Common myeloid progenitor, CD34-positive (primary cell): ENCODE measurements at regions not wholly inside any gene's neighbourhood (a gene's known extent, or its start where the extent isn't known, plus 50 kb on each side); places are given as distances from the start of the nearest gene placed in this dataset.
A peak's percentile ranks its signal among the peaks of the same experiment; 100 is the strongest.

ENCODE experiments used
- CTCF ChIA-PET: fragments of 350-600 bp; sonication (Branson Sonifier 250); formaldehyde crosslinking; loops from one replicate; lab custom pipeline; 2021; ENCODE audit warnings: antibody characterized with exemption; lab: Charles Lee
- POLR2A ChIA-PET: fragments of 350-600 bp; sonication (Branson Sonifier 250); formaldehyde crosslinking; loops from one replicate; lab custom pipeline; 2021; ENCODE audit warnings: antibody characterized with exemption; lab: Charles Lee
- DNase-seq, 3 donors: peaks; one replicate each; pipeline versions ENCODE4 v3.0.0 to v3.0.0-alpha.2; 2013
- H3K27ac ChIP-seq, 2 experiments: 1 replicate in 1 of 2; 2 replicates in 1 of 2; pipeline ENCODE4 v1.7.0; 2013; ENCODE audit warnings: inconsistent platforms in 2 of 2, low read length in 2 of 2, mild to moderate bottlenecking in 2 of 2, low read depth in 1 of 2, moderate library complexity in 1 of 2; ENCODE audit not compliant: severe bottlenecking in 2 of 2, insufficient read depth in 1 of 2, poor library complexity in 1 of 2
- H3K27me3 ChIP-seq, 5 experiments: replicated peaks in 2 of 5; 1 replicate in 3 of 5; 2 replicates in 2 of 5; pipeline versions ENCODE4 v1.6.1 to v1.7.0; 2013; ENCODE audit warnings: low read length in 4 of 5, mild to moderate bottlenecking in 2 of 5, moderate library complexity in 2 of 5, inconsistent platforms in 1 of 5; ENCODE audit not compliant: insufficient read depth in 5 of 5, control insufficient read depth in 4 of 5
- H3K36me3 ChIP-seq, 4 experiments: 1 replicate in 2 of 4; 2 replicates in 2 of 4; pipeline versions ENCODE4 v1.6.1 to v1.7.0; 2013; ENCODE audit warnings: low read length in 3 of 4, control low read depth in 1 of 4, mild to moderate bottlenecking in 1 of 4; ENCODE audit not compliant: control insufficient read depth in 4 of 4, insufficient read depth in 4 of 4
- H3K4me1 ChIP-seq, 4 experiments: 1 replicate in 3 of 4; 2 replicates in 1 of 4; pipeline versions ENCODE4 v1.6.1 to v1.7.1; 2013; ENCODE audit warnings: low read length in 3 of 4, mild to moderate bottlenecking in 3 of 4, control low read depth in 1 of 4, inconsistent platforms in 1 of 4, moderate library complexity in 1 of 4; ENCODE audit not compliant: control insufficient read depth in 4 of 4, insufficient read depth in 4 of 4; ENCODE audit errors: control extremely low read depth in 1 of 4
- H3K4me3 ChIP-seq, 7 experiments: 1 replicate in 4 of 7; 2 replicates in 3 of 7; pipeline versions ENCODE4 v1.5.1 to v1.7.0; 2013; ENCODE audit warnings: mild to moderate bottlenecking in 7 of 7, low read length in 6 of 7, moderate library complexity in 6 of 7, inconsistent platforms in 2 of 7, low read depth in 2 of 7, control low read depth in 1 of 7; ENCODE audit not compliant: insufficient read depth in 4 of 7, control insufficient read depth in 1 of 7; ENCODE audit errors: extremely low read depth in 1 of 7
- H3K9me3 ChIP-seq, 5 experiments: 1 replicate in 4 of 5; 2 replicates in 1 of 5; pipeline versions ENCODE4 v1.6.1 to v1.7.1; 2013; ENCODE audit warnings: low read length in 4 of 5, mild to moderate bottlenecking in 2 of 5, inconsistent platforms in 1 of 5, low read depth in 1 of 5, moderate library complexity in 1 of 5; ENCODE audit not compliant: control insufficient read depth in 4 of 5, insufficient read depth in 2 of 5; ENCODE audit errors: control extremely low read depth in 1 of 5
- WGBS: methylation state at CpG from one replicate; pipeline ENCODE4 v1.1.5; 2013; ENCODE audit not compliant: insufficient coverage; 5-methylcytosine and 5-hydroxymethylcytosine counted together

DNA sequence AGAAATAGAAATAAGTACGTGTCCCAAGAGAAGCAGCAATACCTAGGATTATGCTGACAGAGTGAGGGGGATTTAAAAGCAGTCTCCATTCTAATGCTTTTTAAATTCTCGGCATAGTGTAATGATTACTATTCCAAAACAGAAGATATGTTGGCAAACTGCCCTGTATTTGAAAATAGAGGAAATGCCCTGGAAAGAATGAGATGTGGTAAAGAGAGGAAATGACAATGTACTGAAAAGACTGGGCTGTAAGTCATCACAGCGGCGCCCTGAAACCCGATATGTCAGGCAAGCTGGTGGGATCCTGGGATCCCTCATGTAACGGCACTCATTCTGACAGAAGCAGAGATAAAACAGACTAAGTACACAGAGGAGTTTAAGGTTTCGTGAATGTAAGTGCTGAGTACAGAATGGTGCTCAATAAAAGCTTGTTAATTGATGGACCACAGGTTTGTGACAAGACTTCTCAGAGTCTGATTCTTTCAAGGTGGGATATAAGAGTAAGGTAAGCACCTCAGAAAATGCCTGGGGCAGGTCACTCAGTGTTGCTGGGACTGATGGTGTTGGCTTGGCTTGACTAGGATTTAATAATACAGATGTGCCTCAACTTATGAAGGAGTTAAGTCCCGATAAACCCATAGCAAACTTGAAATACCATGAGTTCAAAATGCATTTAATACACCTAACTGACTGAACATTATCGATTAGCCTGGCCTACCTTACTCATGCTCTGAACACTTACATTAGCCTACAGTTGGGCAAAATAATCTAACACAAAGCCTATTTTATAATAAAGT, 91.4 kb downstream of the NFKBIZ start:
- Histone ChIP-seq H3K9me3 (no peaks in the 10 kb centered on the region), H3K27ac (peak overlapping the region in 1 of 2 experiments; percentile 19), H3K4me3 (peak overlapping the region in 4 of 7 experiments; percentile 43 to 66 (median 45)), H3K4me1 (peaks cover 45 to 65% (median 63%) of the 10 kb centered on the region in 4 experiments), H3K36me3 (no peaks in the 10 kb centered on the region), H3K27me3 (no peaks in the 10 kb centered on the region)
- ChIA-PET POLR2A (interaction anchor here (1.5 kb wide), 1 partner anchor 92 kb away, joined by 4 read pairs; the partner anchor contains the start of gene NFKBIZ), CTCF (no interaction called here)
- 3% methylated on average over 6 of the region's 9 CpGs for WGBS
- peak; percentile 85 to 92 (median 89) for DNase-seq

DNA sequence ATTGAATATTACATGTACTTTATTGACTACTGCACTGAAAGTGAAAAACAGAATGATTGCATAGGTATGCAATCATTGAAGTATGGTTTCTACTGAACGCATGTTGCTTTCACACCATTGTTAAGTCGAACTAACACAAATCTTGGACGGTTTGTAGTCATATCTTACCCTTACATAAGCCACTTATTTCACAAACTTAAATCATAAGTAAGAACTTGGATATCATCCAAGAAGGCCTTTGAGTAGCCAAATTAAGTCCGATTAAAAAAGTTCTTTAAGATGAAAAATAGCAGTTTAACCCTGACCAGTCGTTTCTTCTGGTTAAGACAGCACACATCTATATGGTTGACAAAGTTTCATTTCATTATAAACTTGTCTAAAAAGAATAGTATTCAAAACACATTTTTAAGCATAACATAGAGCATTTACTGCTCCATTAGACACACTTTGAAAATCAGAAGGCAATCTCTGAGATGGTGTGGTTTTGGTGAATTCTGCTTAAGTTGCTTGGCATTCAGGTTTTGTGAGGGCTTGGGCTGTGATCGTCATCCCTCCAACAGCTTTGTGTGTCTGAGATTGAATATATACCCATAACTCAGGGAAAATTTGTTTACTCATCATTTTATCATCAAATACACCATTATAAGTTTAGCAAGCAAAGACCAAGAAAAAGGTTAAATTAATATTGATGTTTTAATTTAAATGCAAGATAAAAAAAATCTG, 92.2 kb downstream of the NFKBIZ start:
- DNase-seq = peak in 1 of 3 donors; percentile 20
- ChIA-PET CTCF (no interaction called here), POLR2A (interaction anchor here (1.5 kb wide), 1 partner anchor 92 kb away, joined by 4 read pairs; the partner anchor contains the start of gene NFKBIZ)
- Histone ChIP-seq H3K9me3 (no peaks in the 10 kb centered on the region), H3K27me3 (no peaks in the 10 kb centered on the region), H3K4me3 (no peak overlapping the region), H3K36me3 (no peaks in the 10 kb centered on the region), H3K4me1 (peaks cover 42 to 59% (median 59%) of the 10 kb centered on the region in 4 experiments), H3K27ac (no peak overlapping the region)
- 51% methylated on average over 2 of the region's 6 CpGs for WGBS

DNA sequence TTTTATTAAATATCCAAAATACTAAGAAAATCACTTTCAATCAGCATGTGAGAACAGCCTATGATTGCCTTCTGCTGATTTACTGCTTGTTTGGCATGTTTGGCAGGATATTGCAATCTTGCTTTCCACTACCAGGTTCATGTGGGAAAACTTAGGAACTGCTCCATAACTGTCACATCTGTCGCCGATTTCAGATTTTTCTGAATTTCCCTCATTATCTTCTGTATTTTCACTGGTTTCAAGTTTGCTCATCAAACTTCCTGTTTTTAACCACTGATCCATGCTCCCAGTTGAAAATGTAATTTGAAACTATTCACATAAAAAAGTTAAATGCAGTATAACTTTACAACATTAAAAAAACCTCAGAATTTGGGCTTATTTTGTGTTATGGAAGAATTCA, 93.0 kb downstream of the NFKBIZ start:
- ChIA-PET CTCF (no interaction called here), POLR2A (no interaction called here)
- peak in 2 of 3 donors; percentile 53 to 62 for DNase-seq
- Histone ChIP-seq H3K9me3 (no peaks in the 10 kb centered on the region), H3K36me3 (no peaks in the 10 kb centered on the region), H3K27me3 (no peaks in the 10 kb centered on the region), H3K4me1 (peaks cover 37 to 52% (median 51%) of the 10 kb centered on the region in 4 experiments), H3K4me3 (peak overlapping the region in 1 of 7 experiments; percentile 38), H3K27ac (no peak overlapping the region)
- WGBS = 0% methylated on average over 2 of the region's 2 CpGs

DNA sequence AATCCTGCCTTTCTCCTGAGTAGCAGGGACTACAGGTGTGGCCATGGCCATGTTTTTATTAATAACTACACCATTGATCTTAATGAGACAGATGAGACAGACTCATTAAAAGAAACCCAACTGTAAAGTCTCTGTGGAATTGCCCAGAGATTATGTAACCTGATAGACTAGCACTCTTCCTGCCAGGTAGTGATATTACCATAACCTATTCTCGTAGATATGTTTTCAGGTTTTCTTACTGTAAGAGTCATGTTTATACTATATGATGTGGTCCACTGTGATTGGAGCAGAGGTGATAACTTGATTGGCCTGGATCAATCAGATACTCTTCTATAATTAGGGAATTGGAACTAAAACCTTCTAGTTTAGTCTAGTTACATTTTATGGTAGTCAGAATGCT, 93.7 kb downstream of the NFKBIZ start:
- Histone ChIP-seq H3K4me3 (no peak overlapping the region), H3K9me3 (no peaks in the 10 kb centered on the region), H3K4me1 (peaks cover 34 to 46% (median 45%) of the 10 kb centered on the region in 4 experiments), H3K27me3 (no peaks in the 10 kb centered on the region), H3K36me3 (no peaks in the 10 kb centered on the region), H3K27ac (no peak overlapping the region)
- no CpG with 5 or more reads among the region's 1 CpG for WGBS
- ChIA-PET POLR2A (no interaction called here), CTCF (interaction anchor here (1.1 kb wide), 1 partner anchor 286 kb away, joined by 3 read pairs; no protein-coding TSS in a partner anchor)
- no peak for DNase-seq

DNA sequence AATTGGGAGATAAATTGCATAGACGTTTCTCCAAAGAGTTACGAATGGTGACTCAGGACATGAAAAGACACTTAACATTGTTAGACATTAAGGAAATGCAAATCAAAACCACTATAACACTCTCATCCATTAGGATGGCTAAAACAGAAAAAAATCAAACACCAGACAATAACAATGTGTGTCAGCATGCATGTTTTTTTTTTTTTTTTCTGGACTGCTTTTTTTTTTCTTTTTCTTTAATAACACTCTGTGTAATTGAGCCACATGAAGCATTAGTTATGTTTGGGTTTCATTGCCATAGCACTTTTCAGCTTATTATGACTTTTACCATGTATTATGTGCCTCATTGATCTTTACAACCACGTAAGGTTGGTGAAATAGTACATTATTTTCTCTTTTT, 95.0 kb downstream of the NFKBIZ start:
- POLR2A ChIA-PET = no interaction called here

DNA sequence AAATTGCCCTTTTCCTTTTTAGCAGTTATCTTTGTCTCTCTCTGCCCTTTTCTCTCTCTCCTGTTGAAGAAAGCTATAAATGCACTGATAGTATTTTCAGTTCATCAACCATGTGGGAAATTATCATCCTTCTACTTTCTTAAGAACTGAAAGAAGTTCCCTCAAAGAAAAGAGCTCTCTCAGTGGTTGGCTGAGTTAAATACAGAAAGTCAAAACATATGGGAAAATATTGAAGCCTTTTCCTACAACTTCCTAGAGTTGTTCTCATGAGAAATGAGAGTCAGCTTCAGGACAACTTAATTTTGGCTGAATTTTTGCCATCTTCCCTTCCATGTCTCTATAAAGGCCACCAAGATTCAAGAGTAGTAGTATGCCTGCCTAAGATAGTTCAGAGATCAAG, 96.7 kb downstream of the NFKBIZ start:
- ChIA-PET POLR2A (no interaction called here), CTCF (interaction anchor here (0.9 kb wide), 1 partner anchor 14 kb away, joined by 3 read pairs; no protein-coding TSS in a partner anchor)
- Histone ChIP-seq H3K4me3 (no peak overlapping the region), H3K36me3 (no peaks in the 10 kb centered on the region), H3K27ac (no peak overlapping the region), H3K27me3 (no peaks in the 10 kb centered on the region), H3K4me1 (peaks cover 9 to 17% (median 16%) of the 10 kb centered on the region in 4 experiments), H3K9me3 (no peaks in the 10 kb centered on the region)
- no peak for DNase-seq

More for the DNA sequence above, 95.0 kb downstream of the NFKBIZ start:
- no peak overlapping the region for H3K4me3 ChIP-seq
- CTCF ChIA-PET = interaction anchor here (0.6 kb wide), 1 partner anchor 12 kb away, joined by 3 read pairs; no protein-coding TSS in a partner anchor
- peaks cover 23 to 33% (median 32%) of the 10 kb centered on the region in 4 experiments for H3K4me1 ChIP-seq
- no peaks in the 10 kb centered on the region for H3K9me3 ChIP-seq
- H3K27ac ChIP-seq = no peak overlapping the region
- H3K36me3 ChIP-seq = no peaks in the 10 kb centered on the region
- DNase-seq = no peak
- no peaks in the 10 kb centered on the region for H3K27me3 ChIP-seq
- no CpG with 5 or more reads among the region's 3 CpGs for WGBS
